Mucosa of descending colon (tissue), 3 donors: ENCODE measurements at regions not wholly inside any gene's neighbourhood (a gene's known extent, or its start where the extent isn't known, plus 50 kb on each side); places are given as distances from the start of the nearest gene placed in this dataset.

Experiments used
- ATAC-seq: fragments of 200-7000 bp; cut with Tn5 transposase; one replicate; pipeline ENCODE4 v1.9.1; 2020; ENCODE audit warnings: mild to moderate bottlenecking, moderate library complexity
- DNase-seq, 3 donors: peaks; one replicate each; pipeline ENCODE4 v3.0.0-alpha.2; 2020
- H3K36me3 ChIP-seq: fragments of 200-600 bp; one replicate; pipeline ENCODE4 v1.8.0; 2021; ENCODE audit warnings: low read depth, mild to moderate bottlenecking
- H3K4me1 ChIP-seq: fragments of 200-600 bp; one replicate; pipeline ENCODE4 v1.8.0; 2021; ENCODE audit warnings: low read depth, mild to moderate bottlenecking
- H3K4me3 ChIP-seq: fragments of 200-600 bp; one replicate; pipeline ENCODE4 v1.8.0; 2021; ENCODE audit warnings: mild to moderate bottlenecking
- H3K9me3 ChIP-seq: fragments of 200-600 bp; one replicate; pipeline ENCODE4 v1.8.0; 2021; ENCODE audit warnings: mild to moderate bottlenecking
- CTCF ChIP-seq: fragments of 200-600 bp; IDR thresholded peaks from one replicate; pipeline ENCODE4 v1.8.0; 2022; ENCODE audit warnings: antibody characterized with exemption, mild to moderate bottlenecking
- intact Hi-C, 2 donors: fragments of 100-400 bp; cut with DNase I in 1 of 2; cut with micrococcal nuclease in 1 of 2; formaldehyde crosslinking; loops; one replicate each; pipeline versions ENCODE4 v1.11.0 to v1.11.1; 2022; cut with DNase I, micrococcal nuclease
- donor health status: DM: no; HTN: no; CAD: no; lungs with moderate emphysema.
- donor health status: DM: no; HTN: no; CAD: no.
- donor health status: DM: no; HTN: yes; CAD: no.

GRCh38 chr15:37245358-37245757, 145.0 kb upstream of the MEIS2 start:
- Histone ChIP-seq H3K36me3 (no peaks in the 10 kb centered on the region), H3K9me3 (no peaks in the 10 kb centered on the region), H3K4me3 (no peak overlapping the region), H3K4me1 (no peaks in the 10 kb centered on the region)
- DNase-seq = no peak
- no peak for ATAC-seq
- intact Hi-C loops = no loop called here
- no peak for TF ChIP-seq CTCF

GRCh38 chr15:37246065-37246464, 145.7 kb upstream of the MEIS2 start:
- intact Hi-C loops = no loop called here
- H3K9me3 ChIP-seq = no peaks in the 10 kb centered on the region

GRCh38 chr15:37246856-37247255, 146.5 kb upstream of the MEIS2 start:
- H3K4me1 ChIP-seq = no peaks in the 10 kb centered on the region
- no peaks in the 10 kb centered on the region for H3K36me3 ChIP-seq
- no peak for TF ChIP-seq CTCF
- no peaks in the 10 kb centered on the region for H3K9me3 ChIP-seq
- no peak for ATAC-seq
- no peak overlapping the region for H3K4me3 ChIP-seq
- DNase-seq = no peak
- intact Hi-C loops = no loop called here

More at GRCh38 chr15:37246065-37246464, 145.7 kb upstream of the MEIS2 start:
- no peak for TF ChIP-seq CTCF
- ATAC-seq (no peak), DNase-seq (no peak)
- Histone ChIP-seq H3K4me1 (no peaks in the 10 kb centered on the region), H3K36me3 (no peaks in the 10 kb centered on the region), H3K4me3 (no peak overlapping the region)

GRCh38 chr15:37249249-37249648, 148.9 kb upstream of the MEIS2 start:
- intact Hi-C loops = no loop called here
- Histone ChIP-seq H3K36me3 (no peaks in the 10 kb centered on the region), H3K4me1 (no peaks in the 10 kb centered on the region), H3K9me3 (no peaks in the 10 kb centered on the region), H3K4me3 (no peak overlapping the region)
- no peak for TF ChIP-seq CTCF
- ATAC-seq (no peak), DNase-seq (no peak)

GRCh38 chr15:37252530-37252929, 152.2 kb upstream of the MEIS2 start:
- H3K36me3 ChIP-seq = no peaks in the 10 kb centered on the region
- intact Hi-C loops = no loop called here

More at GRCh38 chr15:37252530-37252929, 152.2 kb upstream of the MEIS2 start:
- no peak overlapping the region for H3K4me3 ChIP-seq
- no peak for TF ChIP-seq CTCF
- no peak for DNase-seq
- no peak for ATAC-seq
- H3K4me1 ChIP-seq = no peaks in the 10 kb centered on the region
- no peaks in the 10 kb centered on the region for H3K9me3 ChIP-seq
